Smooth muscle cell (in vitro differentiated cells): ENCODE measurements at regions not wholly inside any gene's neighbourhood (a gene's known extent, or its start where the extent isn't known, plus 50 kb on each side); places are given as distances from the start of the nearest gene placed in this dataset.

Experiments
- DNase-seq: peaks from one replicate; lab custom pipeline; 2025; ENCODE audit not compliant: unreplicated experiment; lab: John Stamatoyannopoulos, UW
- H2AFZ ChIP-seq: fragments of 200-600 bp; sonication (generic); 2 replicates; pipeline ENCODE4 v1.6.0; 2016; ENCODE audit warnings: antibody characterized with exemption, low read depth, mild to moderate bottlenecking
- H3F3A ChIP-seq: fragments of 200-600 bp; sonication (generic); 2 replicates; pipeline ENCODE4 v1.6.0; 2017; ENCODE audit warnings: antibody characterized with exemption, low read depth
- H3K27ac ChIP-seq: fragments of 200-600 bp; sonication (generic); 2 replicates; pipeline ENCODE4 v1.5.1; 2016; ENCODE audit warnings: low read depth, mild to moderate bottlenecking
- H3K27me3 ChIP-seq: fragments of 200-600 bp; sonication (generic); 2 replicates; pipeline ENCODE4 v1.6.1; 2016; ENCODE audit warnings: low read depth, mild to moderate bottlenecking
- H3K36me3 ChIP-seq: fragments of 200-600 bp; sonication (generic); 2 replicates; pipeline ENCODE4 v1.5.1; 2016; ENCODE audit warnings: low read depth
- H3K4me1 ChIP-seq: fragments of 200-600 bp; sonication (generic); 2 replicates; pipeline ENCODE4 v1.5.1; 2016; ENCODE audit warnings: low read depth
- H3K4me2 ChIP-seq: fragments of 200-600 bp; sonication (generic); 2 replicates; pipeline ENCODE4 v1.6.0; 2016; ENCODE audit warnings: mild to moderate bottlenecking
- H3K4me3 ChIP-seq: fragments of 200-600 bp; sonication (generic); 2 replicates; pipeline ENCODE4 v1.5.1; 2016; ENCODE audit warnings: mild to moderate bottlenecking
- H3K79me2 ChIP-seq: fragments of 200-600 bp; sonication (generic); 2 replicates; pipeline ENCODE4 v1.6.0; 2016; ENCODE audit warnings: low read depth, mild to moderate bottlenecking
- H3K9ac ChIP-seq: fragments of 200-600 bp; sonication (generic); 2 replicates; pipeline ENCODE4 v1.6.0; 2016; ENCODE audit warnings: low read depth
- H3K9me3 ChIP-seq: fragments of 200-600 bp; sonication (generic); replicated peaks from 2 replicates; pipeline ENCODE4 v1.5.1; 2016; ENCODE audit warnings: low read depth
- H4K20me1 ChIP-seq: fragments of 200-600 bp; sonication (generic); 2 replicates; pipeline ENCODE4 v1.6.0; 2016; ENCODE audit warnings: low read depth
- WGBS: methylation state at CpG from one replicate; pipeline ENCODE4 v1.1.7; 2016; ENCODE audit warnings: low lambda C conversion rate; 5-methylcytosine and 5-hydroxymethylcytosine counted together
- TF ChIP-seq, protein P1 (sequence below): fragments of 200-600 bp; sonication (generic); IDR thresholded peaks from 2 replicates; pipeline ENCODE4 v1.5.1; 2017; ENCODE audit warnings: borderline replicate concordance, mild to moderate bottlenecking, antibody characterized with exemption; ENCODE audit not compliant: insufficient read depth, poor library complexity, severe bottlenecking

DNA sequence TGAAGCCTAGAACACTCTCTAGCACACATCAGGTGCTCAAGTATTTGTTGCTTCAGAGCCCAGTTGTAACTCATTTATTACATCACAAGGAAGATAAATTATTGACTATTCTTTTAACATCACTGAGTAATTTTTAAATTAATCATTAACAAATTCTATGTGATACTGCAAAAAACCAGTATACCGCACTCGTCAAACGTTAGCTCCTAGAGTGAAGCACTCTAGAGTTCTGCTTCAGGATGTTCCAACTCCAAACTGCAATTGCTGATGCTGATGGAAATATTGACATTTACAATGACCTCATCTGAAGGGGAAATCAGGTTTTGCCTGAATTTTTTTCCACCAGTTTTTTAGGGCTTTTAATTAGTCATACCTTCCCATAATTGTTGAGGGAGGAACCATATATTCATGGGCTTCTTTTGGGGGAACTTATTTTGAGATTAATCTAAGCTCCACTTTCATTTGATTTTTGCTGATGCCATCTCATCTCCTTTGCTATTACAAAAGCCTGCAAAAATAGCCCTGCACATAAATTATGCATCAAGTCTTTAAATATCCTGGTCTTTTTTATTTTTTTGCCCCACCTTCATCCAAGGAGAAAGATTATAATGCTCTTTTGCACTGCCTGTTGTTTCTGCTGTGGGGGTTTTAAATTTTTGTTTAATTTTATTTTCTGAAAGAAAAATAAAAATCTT lies 123.0 kb upstream of the STAC start:
- WGBS = 98% methylated on average over 3 of the region's 3 CpGs
- TF ChIP-seq, protein P1, sequence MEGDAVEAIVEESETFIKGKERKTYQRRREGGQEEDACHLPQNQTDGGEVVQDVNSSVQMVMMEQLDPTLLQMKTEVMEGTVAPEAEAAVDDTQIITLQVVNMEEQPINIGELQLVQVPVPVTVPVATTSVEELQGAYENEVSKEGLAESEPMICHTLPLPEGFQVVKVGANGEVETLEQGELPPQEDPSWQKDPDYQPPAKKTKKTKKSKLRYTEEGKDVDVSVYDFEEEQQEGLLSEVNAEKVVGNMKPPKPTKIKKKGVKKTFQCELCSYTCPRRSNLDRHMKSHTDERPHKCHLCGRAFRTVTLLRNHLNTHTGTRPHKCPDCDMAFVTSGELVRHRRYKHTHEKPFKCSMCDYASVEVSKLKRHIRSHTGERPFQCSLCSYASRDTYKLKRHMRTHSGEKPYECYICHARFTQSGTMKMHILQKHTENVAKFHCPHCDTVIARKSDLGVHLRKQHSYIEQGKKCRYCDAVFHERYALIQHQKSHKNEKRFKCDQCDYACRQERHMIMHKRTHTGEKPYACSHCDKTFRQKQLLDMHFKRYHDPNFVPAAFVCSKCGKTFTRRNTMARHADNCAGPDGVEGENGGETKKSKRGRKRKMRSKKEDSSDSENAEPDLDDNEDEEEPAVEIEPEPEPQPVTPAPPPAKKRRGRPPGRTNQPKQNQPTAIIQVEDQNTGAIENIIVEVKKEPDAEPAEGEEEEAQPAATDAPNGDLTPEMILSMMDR = no peak
- Histone ChIP-seq H3K79me2 (no peaks in the 10 kb centered on the region), H3K4me3 (no peak overlapping the region), H4K20me1 (no peaks in the 10 kb centered on the region), H3K4me2 (no peak overlapping the region), H3F3A (no peaks in the 10 kb centered on the region), H3K36me3 (no peaks in the 10 kb centered on the region), H3K9ac (no peak overlapping the region), H3K9me3 (no peaks in the 10 kb centered on the region), H2AFZ (no peak overlapping the region), H3K27ac (no peak overlapping the region), H3K4me1 (no peaks in the 10 kb centered on the region), H3K27me3 (no peaks in the 10 kb centered on the region)
- DNase-seq = no peak

DNA sequence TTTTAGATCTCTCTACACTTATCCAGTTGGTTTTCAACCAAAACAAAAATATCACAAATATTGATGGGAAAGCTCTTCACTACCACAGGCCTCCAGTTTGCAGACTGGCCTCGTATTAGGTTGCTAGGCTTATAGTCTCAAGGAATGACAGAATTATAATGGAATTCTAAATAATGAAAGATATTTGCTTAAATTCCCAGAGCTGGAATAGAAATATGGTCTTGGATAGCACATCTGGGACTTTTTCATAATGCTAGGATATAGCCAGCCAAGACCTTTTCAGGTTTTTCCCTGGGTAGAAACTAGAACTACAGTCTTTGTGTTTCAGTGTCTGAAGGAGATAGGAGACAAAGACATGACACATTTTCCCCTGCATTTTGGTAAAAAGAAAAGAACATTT lies 121.9 kb upstream of the STAC start:
- TF ChIP-seq, protein P1 = no peak
- no peak overlapping the region for H3K4me3 ChIP-seq
- no peak for DNase-seq
- no peaks in the 10 kb centered on the region for H3K9me3 ChIP-seq
- no peak overlapping the region for H3K27ac ChIP-seq
- H3K9ac ChIP-seq = no peak overlapping the region
- no peaks in the 10 kb centered on the region for H3F3A ChIP-seq
- 78% methylated on average over 1 of the region's 1 CpG for WGBS
- no peaks in the 10 kb centered on the region for H3K79me2 ChIP-seq
- H3K4me1 ChIP-seq = no peaks in the 10 kb centered on the region
- no peaks in the 10 kb centered on the region for H3K27me3 ChIP-seq
- H2AFZ ChIP-seq = no peak overlapping the region
- H3K36me3 ChIP-seq = no peaks in the 10 kb centered on the region
- no peaks in the 10 kb centered on the region for H4K20me1 ChIP-seq
- no peak overlapping the region for H3K4me2 ChIP-seq

DNA sequence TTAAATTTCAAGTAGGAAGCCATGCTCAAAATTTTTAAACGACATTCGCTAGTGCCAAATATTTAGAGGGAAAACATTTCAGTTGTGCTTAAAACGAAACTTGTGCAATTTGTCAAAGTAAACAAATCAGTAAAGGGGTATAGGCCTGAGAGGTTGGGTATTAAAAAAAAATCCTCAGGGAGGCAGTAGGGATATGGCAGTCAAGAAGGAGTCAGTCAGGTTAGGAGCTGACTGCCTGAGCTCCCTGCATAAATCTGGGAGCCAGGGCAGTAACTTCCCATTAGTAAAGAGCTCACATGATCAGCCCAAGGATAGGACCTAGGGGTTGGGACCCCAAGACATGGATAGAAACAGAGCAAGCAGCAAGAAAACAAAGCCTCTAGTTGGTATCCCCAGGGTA lies 120.7 kb upstream of the STAC start:
- WGBS = 90% methylated on average over 3 of the region's 3 CpGs

More for the DNA sequence above, 120.7 kb upstream of the STAC start:
- Histone ChIP-seq H3K36me3 (no peaks in the 10 kb centered on the region), H3K79me2 (no peaks in the 10 kb centered on the region), H3K4me3 (no peak overlapping the region), H3K9ac (no peak overlapping the region), H3K27ac (no peak overlapping the region), H2AFZ (no peak overlapping the region), H3F3A (no peaks in the 10 kb centered on the region), H4K20me1 (no peaks in the 10 kb centered on the region), H3K4me1 (no peaks in the 10 kb centered on the region), H3K9me3 (no peaks in the 10 kb centered on the region), H3K4me2 (no peak overlapping the region), H3K27me3 (no peaks in the 10 kb centered on the region)
- TF ChIP-seq, protein P1 = no peak
- no peak for DNase-seq
